ENCODE measurements at regions not wholly inside any gene's neighbourhood (a gene's known extent, or its start where the extent isn't known, plus 50 kb on each side); places are given as distances from the start of the nearest gene placed in this dataset.

DNA sequence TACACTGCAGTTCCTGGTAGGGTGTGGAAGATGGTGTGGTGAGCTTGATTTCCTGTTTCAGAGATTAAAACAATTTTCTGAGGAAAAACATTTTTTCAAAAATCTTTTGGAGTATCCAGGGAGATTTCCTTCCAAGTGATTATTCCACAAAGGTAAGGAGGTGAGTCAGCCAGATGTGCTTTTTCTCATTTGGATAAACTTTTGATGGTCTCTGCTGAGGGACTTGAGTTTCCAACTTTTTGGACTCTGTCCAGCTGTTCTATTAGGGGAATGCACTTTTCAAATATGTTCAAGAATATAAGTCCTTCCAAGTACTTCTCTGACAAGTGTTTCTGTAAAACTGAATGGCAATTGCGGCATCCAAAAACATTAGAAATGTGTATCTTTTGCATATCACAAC lies 628.8 kb upstream of the ADAMTS5 start:
- no peak overlapping the region for H3K4me3 ChIP-seq (ENCODE audit: low read depth, low read length)
- TF ChIP-seq CTCF (IDR thresholded peaks at IDR 0.05; ENCODE audit: borderline replicate concordance, insufficient read depth, low read depth, low read length), result no peak

DNA sequence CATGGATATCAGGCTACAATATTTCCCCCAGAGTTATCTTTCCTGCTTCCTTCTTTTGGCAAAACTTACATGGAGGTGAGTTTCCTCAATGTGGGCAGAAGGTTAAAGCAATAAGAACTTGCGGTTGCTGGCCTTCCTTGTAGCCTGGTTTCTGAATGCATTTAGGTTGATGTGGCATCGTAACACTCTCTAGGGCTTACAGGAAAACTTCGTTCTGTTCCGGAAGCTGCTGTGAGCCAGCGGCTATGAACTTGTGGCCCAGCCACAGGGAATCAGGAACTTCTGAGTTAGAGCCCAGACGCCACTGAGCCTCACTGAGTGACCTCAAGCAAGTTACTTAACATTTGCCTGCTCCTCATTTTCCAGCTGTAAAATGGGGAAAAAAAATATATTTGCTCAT lies 623.4 kb upstream of the ADAMTS5 start:
- no peak overlapping the region for H3K4me3 ChIP-seq (ENCODE audit: low read depth, low read length)
- no peak for TF ChIP-seq CTCF (IDR thresholded peaks at IDR 0.05; ENCODE audit: borderline replicate concordance, insufficient read depth, low read depth, low read length)

- H3K4me3 ChIP-seq (ENCODE audit: low read depth, low read length), result no peak overlapping the region
- no peak for TF ChIP-seq CTCF (IDR thresholded peaks at IDR 0.05; ENCODE audit: borderline replicate concordance, insufficient read depth, low read depth, low read length)
Measured at GRCh38 chr21:27589781-27590180, 622.9 kb upstream of the ADAMTS5 start.

DNA sequence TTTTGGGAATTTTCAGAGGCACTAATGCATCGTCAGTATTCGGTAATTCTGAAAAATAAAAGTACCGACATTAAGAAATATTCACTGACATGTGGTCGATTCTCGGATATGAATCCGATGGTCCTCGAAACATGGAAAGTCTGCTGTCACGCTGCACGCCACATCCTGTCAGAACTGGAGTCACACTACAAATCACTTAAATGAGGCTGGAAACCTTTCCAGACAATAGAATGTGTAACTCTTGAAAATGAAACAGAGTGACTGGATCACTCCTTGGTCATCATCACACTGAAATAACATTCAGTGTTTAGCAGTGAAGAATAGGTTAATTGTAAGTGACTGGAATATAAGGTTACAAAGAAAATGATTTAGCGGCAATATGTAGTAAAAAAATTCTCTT lies 620.1 kb upstream of the ADAMTS5 start:
- H3K4me3 ChIP-seq (ENCODE audit: low read depth, low read length), result no peak overlapping the region
- TF ChIP-seq CTCF (IDR thresholded peaks at IDR 0.05; ENCODE audit: borderline replicate concordance, insufficient read depth, low read depth, low read length), result no peak

GRCh38 chr21:27586326-27586725 lies 619.4 kb upstream of the ADAMTS5 start:
- TF ChIP-seq CTCF (IDR thresholded peaks at IDR 0.05; ENCODE audit: borderline replicate concordance, insufficient read depth, low read depth, low read length), result no peak
- no peak overlapping the region for H3K4me3 ChIP-seq (ENCODE audit: low read depth, low read length)

GRCh38 chr21:27584256-27584655 lies 617.4 kb upstream of the ADAMTS5 start:
- TF ChIP-seq CTCF (IDR thresholded peaks at IDR 0.05; ENCODE audit: borderline replicate concordance, insufficient read depth, low read depth, low read length), result no peak
- no peak overlapping the region for H3K4me3 ChIP-seq (ENCODE audit: low read depth, low read length)

GRCh38 chr21:27582948-27583430 lies 616.1 kb upstream of the ADAMTS5 start:
- no peak overlapping the region for H3K4me3 ChIP-seq (ENCODE audit: low read depth, low read length)
- TF ChIP-seq CTCF (IDR thresholded peaks at IDR 0.05; ENCODE audit: borderline replicate concordance, insufficient read depth, low read depth, low read length), result no peak
